WERI-Rb-1 (cell line): ENCODE measurements at regions not wholly inside any gene's neighbourhood (a gene's known extent, or its start where the extent isn't known, plus 50 kb on each side); places are given as distances from the start of the nearest gene placed in this dataset.

Source experiments
- DNase-seq: peaks from one replicate; pipeline ENCODE4 v3.0.0-alpha.2; 2020
- H3K27ac ChIP-seq: fragments of 250-450 bp; sonication (Bioruptor Pico); 2 replicates; pipeline ENCODE4 v1.5.1; 2020; ENCODE audit warnings: mild to moderate bottlenecking, moderate library complexity
- H3K27me3 ChIP-seq: fragments of 250-450 bp; sonication (Bioruptor Pico); 2 replicates; pipeline ENCODE4 v1.5.1; 2021; ENCODE audit warnings: mild to moderate bottlenecking, low read depth, moderate library complexity; ENCODE audit not compliant: insufficient read depth, severe bottlenecking
- H3K36me3 ChIP-seq: fragments of 250-450 bp; sonication (Bioruptor Pico); 2 replicates; pipeline ENCODE4 v1.5.1; 2020; ENCODE audit warnings: mild to moderate bottlenecking, moderate library complexity
- H3K4me3 ChIP-seq: 2 replicates; pipeline ENCODE4 v1.5.1; 2011; ENCODE audit warnings: low read depth, mild to moderate bottlenecking, control low read depth, low read length
- H3K9me3 ChIP-seq: fragments of 250-450 bp; sonication (Bioruptor Pico); 2 replicates; pipeline ENCODE4 v1.5.1; 2021; ENCODE audit warnings: mild to moderate bottlenecking, moderate library complexity; ENCODE audit not compliant: severe bottlenecking
- TF ChIP-seq, protein P1 (sequence below): IDR thresholded peaks from 2 replicates; pipeline ENCODE4 v1.5.1; 2011; ENCODE audit warnings: low read depth, mild to moderate bottlenecking, control low read depth, inconsistent platforms, low read length

- no peak for DNase-seq
- Histone ChIP-seq H3K27me3 (no peaks in the 10 kb centered on the region), H3K9me3 (no peaks in the 10 kb centered on the region), H3K36me3 (no peaks in the 10 kb centered on the region), H3K27ac (no peak overlapping the region), H3K4me3 (no peak overlapping the region)
- TF ChIP-seq, protein P1, sequence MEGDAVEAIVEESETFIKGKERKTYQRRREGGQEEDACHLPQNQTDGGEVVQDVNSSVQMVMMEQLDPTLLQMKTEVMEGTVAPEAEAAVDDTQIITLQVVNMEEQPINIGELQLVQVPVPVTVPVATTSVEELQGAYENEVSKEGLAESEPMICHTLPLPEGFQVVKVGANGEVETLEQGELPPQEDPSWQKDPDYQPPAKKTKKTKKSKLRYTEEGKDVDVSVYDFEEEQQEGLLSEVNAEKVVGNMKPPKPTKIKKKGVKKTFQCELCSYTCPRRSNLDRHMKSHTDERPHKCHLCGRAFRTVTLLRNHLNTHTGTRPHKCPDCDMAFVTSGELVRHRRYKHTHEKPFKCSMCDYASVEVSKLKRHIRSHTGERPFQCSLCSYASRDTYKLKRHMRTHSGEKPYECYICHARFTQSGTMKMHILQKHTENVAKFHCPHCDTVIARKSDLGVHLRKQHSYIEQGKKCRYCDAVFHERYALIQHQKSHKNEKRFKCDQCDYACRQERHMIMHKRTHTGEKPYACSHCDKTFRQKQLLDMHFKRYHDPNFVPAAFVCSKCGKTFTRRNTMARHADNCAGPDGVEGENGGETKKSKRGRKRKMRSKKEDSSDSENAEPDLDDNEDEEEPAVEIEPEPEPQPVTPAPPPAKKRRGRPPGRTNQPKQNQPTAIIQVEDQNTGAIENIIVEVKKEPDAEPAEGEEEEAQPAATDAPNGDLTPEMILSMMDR = no peak
These were observed 230.1 kb downstream of the POSTN start for GRCh38 chr13:37368501-37368900.

DNA sequence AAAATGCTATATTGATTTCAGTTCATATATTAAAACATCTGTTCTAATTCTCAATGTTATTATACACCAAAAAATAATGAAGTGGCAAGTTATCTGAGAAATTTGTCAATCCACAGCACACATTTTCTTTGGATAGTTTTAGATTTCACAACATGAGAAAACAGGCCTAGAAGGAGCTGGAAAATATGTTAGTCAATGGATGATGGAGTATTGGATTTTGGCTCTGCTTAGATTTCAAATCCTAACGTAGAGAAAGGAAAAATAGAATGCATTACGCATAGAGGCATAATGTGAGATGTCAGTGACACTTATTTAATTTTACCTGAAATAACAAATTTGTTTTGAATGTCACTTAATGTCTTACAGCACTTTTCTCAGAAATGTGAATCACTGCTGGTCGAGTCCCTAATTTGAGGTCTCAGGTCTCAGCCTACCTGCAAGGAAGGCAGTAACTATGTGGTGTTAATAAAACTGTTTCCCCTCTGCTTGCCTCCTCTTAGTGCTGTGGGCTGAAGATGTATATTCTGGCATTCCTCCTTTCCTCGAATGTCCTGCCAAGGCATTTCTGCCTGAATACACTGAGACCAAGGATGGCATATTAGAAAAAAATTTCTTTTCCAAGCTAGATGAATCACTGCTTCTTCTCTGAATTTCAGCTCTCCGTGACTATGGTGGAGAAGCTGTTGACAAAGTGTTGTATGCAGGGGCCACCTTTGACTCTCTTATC, 232.4 kb downstream of the POSTN start:
- Histone ChIP-seq H3K36me3 (no peaks in the 10 kb centered on the region), H3K4me3 (no peak overlapping the region), H3K9me3 (no peaks in the 10 kb centered on the region), H3K27ac (no peak overlapping the region), H3K27me3 (no peaks in the 10 kb centered on the region)
- TF ChIP-seq, protein P1 = no peak
- DNase-seq = no peak

- TF ChIP-seq, protein P1 = no peak
- Histone ChIP-seq H3K27me3 (no peaks in the 10 kb centered on the region), H3K4me3 (no peak overlapping the region), H3K27ac (no peak overlapping the region), H3K36me3 (no peaks in the 10 kb centered on the region), H3K9me3 (no peaks in the 10 kb centered on the region)
- DNase-seq = no peak
These were observed 233.1 kb downstream of the POSTN start for GRCh38 chr13:37365496-37365895.

DNA sequence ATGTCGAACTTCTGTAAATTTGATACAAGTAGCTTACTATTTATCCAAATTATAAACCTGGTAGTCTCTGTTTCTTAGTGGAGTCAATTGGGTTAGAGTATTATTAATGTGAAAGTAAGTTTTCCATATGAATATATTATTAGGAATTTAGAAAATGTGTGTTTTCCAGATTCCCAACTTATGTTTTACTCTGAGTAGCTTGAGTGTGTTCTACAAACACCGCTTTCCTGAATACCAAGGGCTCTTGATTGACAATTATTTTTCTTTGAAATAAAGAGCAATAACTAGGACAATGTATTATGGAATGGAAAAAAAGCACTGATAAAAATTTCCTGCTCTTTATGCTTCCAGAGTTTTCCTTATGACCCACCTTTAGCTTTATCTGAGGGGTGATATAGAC, 233.6 kb downstream of the POSTN start:
- Histone ChIP-seq H3K36me3 (no peaks in the 10 kb centered on the region), H3K9me3 (no peaks in the 10 kb centered on the region), H3K4me3 (no peak overlapping the region), H3K27ac (no peak overlapping the region), H3K27me3 (no peaks in the 10 kb centered on the region)
- no peak for DNase-seq
- TF ChIP-seq, protein P1 = no peak

DNA sequence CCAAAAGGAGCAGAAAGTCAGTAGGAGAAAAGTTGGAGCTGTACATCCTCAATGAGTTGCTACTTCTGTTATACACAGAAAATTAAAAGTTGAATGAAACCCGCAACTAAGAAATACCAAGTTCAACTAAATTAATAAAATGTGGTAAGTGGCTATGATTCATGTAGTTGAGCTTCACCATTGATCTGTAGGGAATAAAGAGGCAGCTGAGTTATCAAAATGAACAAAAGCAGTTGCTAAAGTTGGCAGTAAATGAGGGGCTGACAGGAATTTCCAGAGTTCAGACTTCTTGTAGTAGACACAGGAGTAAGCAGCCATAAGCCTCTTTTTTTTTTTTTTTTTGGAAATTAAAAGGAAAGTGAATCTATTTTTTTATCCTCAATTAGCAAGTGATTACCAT, 234.6 kb downstream of the POSTN start:
- TF ChIP-seq, protein P1 = no peak
- Histone ChIP-seq H3K27ac (no peak overlapping the region), H3K4me3 (no peak overlapping the region), H3K9me3 (no peaks in the 10 kb centered on the region), H3K27me3 (no peaks in the 10 kb centered on the region), H3K36me3 (no peaks in the 10 kb centered on the region)
- DNase-seq = no peak

- no peak for DNase-seq
- TF ChIP-seq, protein P1 = no peak
- Histone ChIP-seq H3K4me3 (no peak overlapping the region), H3K9me3 (no peaks in the 10 kb centered on the region), H3K27ac (no peak overlapping the region), H3K27me3 (no peaks in the 10 kb centered on the region), H3K36me3 (no peaks in the 10 kb centered on the region)
These were observed 237.0 kb downstream of the POSTN start for GRCh38 chr13:37361608-37362007.
